Lower leg skin (tissue), 3 donors: ENCODE measurements at regions not wholly inside any gene's neighbourhood (a gene's known extent, or its start where the extent isn't known, plus 50 kb on each side); places are given as distances from the start of the nearest gene placed in this dataset.

Source experiments
- POLR2A ChIP-seq, 2 donors: fragments of 450-650 bp; IDR thresholded peaks; one replicate each; pipeline ENCODE4 v1.6.1; 2016 to 2017; ENCODE audit warnings: antibody characterized with exemption in 2 of 2, mild to moderate bottlenecking in 1 of 2, moderate library complexity in 1 of 2
- TF ChIP-seq, protein P1 (sequence below), 3 donors: fragments of 450-650 bp; IDR thresholded peaks; one replicate each; pipeline ENCODE4 v1.5.1; 2016; ENCODE audit warnings: antibody characterized with exemption in 3 of 3, mild to moderate bottlenecking in 3 of 3, moderate library complexity in 2 of 3

DNA sequence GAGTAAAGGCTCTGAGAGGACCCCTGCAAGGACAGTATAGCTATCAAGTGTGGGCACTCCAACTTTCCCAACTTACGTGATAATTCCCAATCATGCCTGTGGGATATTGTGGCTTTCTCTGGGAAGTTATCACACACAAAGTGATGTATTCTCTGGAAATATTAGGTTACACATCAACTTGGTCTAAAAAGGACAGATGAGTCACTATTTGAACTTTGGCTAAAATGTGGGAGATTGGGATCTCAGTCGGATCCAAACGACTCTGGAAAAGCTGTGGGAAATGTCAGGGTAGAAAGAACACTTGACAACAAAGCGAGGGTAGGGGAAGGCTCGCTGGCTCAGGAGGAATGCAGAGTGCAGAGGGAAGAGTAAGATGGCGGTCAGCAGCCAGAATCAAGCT is 1048.9 kb downstream of the BCL11B start:
- TF ChIP-seq, protein P1, sequence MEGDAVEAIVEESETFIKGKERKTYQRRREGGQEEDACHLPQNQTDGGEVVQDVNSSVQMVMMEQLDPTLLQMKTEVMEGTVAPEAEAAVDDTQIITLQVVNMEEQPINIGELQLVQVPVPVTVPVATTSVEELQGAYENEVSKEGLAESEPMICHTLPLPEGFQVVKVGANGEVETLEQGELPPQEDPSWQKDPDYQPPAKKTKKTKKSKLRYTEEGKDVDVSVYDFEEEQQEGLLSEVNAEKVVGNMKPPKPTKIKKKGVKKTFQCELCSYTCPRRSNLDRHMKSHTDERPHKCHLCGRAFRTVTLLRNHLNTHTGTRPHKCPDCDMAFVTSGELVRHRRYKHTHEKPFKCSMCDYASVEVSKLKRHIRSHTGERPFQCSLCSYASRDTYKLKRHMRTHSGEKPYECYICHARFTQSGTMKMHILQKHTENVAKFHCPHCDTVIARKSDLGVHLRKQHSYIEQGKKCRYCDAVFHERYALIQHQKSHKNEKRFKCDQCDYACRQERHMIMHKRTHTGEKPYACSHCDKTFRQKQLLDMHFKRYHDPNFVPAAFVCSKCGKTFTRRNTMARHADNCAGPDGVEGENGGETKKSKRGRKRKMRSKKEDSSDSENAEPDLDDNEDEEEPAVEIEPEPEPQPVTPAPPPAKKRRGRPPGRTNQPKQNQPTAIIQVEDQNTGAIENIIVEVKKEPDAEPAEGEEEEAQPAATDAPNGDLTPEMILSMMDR (IDR thresholded peaks at IDR 0.05) = no peak
- TF ChIP-seq POLR2A (IDR thresholded peaks at IDR 0.05) = no peak
